ENCODE measurements at regions not wholly inside any gene's neighbourhood (a gene's known extent, or its start where the extent isn't known, plus 50 kb on each side); places are given as distances from the start of the nearest gene placed in this dataset.

- no peak for DNase-seq (ENCODE audit: low spot score)
- in situ Hi-C loops (cut with HindIII; ENCODE audit: low sequenced_read_pairs): no loop called here
Measured at GRCh38 chr9:109934857-109935215, 154.8 kb downstream of the PALM2AKAP2 start.

GRCh38 chr9:109935406-109936087, 155.5 kb downstream of the PALM2AKAP2 start:
- in situ Hi-C loops (cut with HindIII; ENCODE audit: low sequenced_read_pairs): no loop called here
- DNase-seq (ENCODE audit: low spot score): no peak

- no peak for DNase-seq (ENCODE audit: low spot score)
Measured at GRCh38 chr9:109937861-109938453, 158.0 kb downstream of the PALM2AKAP2 start.

GRCh38 chr9:109939698-109940342, 159.8 kb downstream of the PALM2AKAP2 start:
- no peak for DNase-seq (ENCODE audit: low spot score)
- in situ Hi-C loops (cut with HindIII; ENCODE audit: low sequenced_read_pairs): no loop called here

More at GRCh38 chr9:109937861-109938453, 158.0 kb downstream of the PALM2AKAP2 start:
- in situ Hi-C loops (cut with HindIII; ENCODE audit: low sequenced_read_pairs): no loop called here

- no peak for DNase-seq (ENCODE audit: low spot score)
- in situ Hi-C loops (cut with HindIII; ENCODE audit: low sequenced_read_pairs): no loop called here
Measured at GRCh38 chr9:109940561-109940960, 160.6 kb downstream of the PALM2AKAP2 start.

- peak; percentile 64 for DNase-seq (ENCODE audit: low spot score)
- in situ Hi-C loops (cut with HindIII; ENCODE audit: low sequenced_read_pairs): no loop called here
Measured at GRCh38 chr9:109941771-109942170, 161.8 kb downstream of the PALM2AKAP2 start.

GRCh38 chr9:109945573-109945972, 165.6 kb downstream of the PALM2AKAP2 start:
- in situ Hi-C loops (cut with HindIII; ENCODE audit: low sequenced_read_pairs): no loop called here

GRCh38 chr9:109948453-109948852, 168.5 kb downstream of the PALM2AKAP2 start:
- in situ Hi-C loops (cut with HindIII; ENCODE audit: low sequenced_read_pairs): no loop called here
- no peak for DNase-seq (ENCODE audit: low spot score)

More at GRCh38 chr9:109945573-109945972, 165.6 kb downstream of the PALM2AKAP2 start:
- no peak for DNase-seq (ENCODE audit: low spot score)

- in situ Hi-C loops (cut with HindIII; ENCODE audit: low sequenced_read_pairs): no loop called here
- no peak for DNase-seq (ENCODE audit: low spot score)
Measured at GRCh38 chr9:109950710-109951443, 170.9 kb downstream of the PALM2AKAP2 start.

GRCh38 chr9:109953300-109953699, 173.3 kb downstream of the PALM2AKAP2 start:
- no peak for DNase-seq (ENCODE audit: low spot score)
- in situ Hi-C loops (cut with HindIII; ENCODE audit: low sequenced_read_pairs): no loop called here

- in situ Hi-C loops (cut with HindIII; ENCODE audit: low sequenced_read_pairs): no loop called here
- DNase-seq (ENCODE audit: low spot score): no peak
Measured at GRCh38 chr9:109953813-109954497, 174.0 kb downstream of the PALM2AKAP2 start.

- in situ Hi-C loops (cut with HindIII; ENCODE audit: low sequenced_read_pairs): no loop called here
- DNase-seq (ENCODE audit: low spot score): no peak
Measured at GRCh38 chr9:109956717-109957440, 176.9 kb downstream of the PALM2AKAP2 start.

- in situ Hi-C loops (cut with HindIII; ENCODE audit: low sequenced_read_pairs): no loop called here
- no peak for DNase-seq (ENCODE audit: low spot score)
Measured at GRCh38 chr9:109959679-109960078, 179.7 kb downstream of the PALM2AKAP2 start.

GRCh38 chr9:109961626-109962025, 181.6 kb downstream of the PALM2AKAP2 start:
- DNase-seq (ENCODE audit: low spot score): no peak

GRCh38 chr9:109962215-109962614, 182.2 kb downstream of the PALM2AKAP2 start:
- in situ Hi-C loops (cut with HindIII; ENCODE audit: low sequenced_read_pairs): no loop called here
- DNase-seq (ENCODE audit: low spot score): no peak

More at GRCh38 chr9:109961626-109962025, 181.6 kb downstream of the PALM2AKAP2 start:
- in situ Hi-C loops (cut with HindIII; ENCODE audit: low sequenced_read_pairs): no loop called here

GRCh38 chr9:109963079-109963478, 183.1 kb downstream of the PALM2AKAP2 start:
- no peak for DNase-seq (ENCODE audit: low spot score)
- in situ Hi-C loops (cut with HindIII; ENCODE audit: low sequenced_read_pairs): no loop called here

GRCh38 chr9:109966643-109967368, 186.8 kb downstream of the PALM2AKAP2 start:
- DNase-seq (ENCODE audit: low spot score): no peak
- in situ Hi-C loops (cut with HindIII; ENCODE audit: low sequenced_read_pairs): no loop called here
